NCI-H146 treated with DMSO at 0.1 percent for 48 hours (cell line): ENCODE measurements at regions not wholly inside any gene's neighbourhood (a gene's known extent, or its start where the extent isn't known, plus 50 kb on each side); places are given as distances from the start of the nearest gene placed in this dataset.

Experiments used
- DNase-seq: peaks from one replicate; lab custom pipeline; 2025; ENCODE audit not compliant: unreplicated experiment; lab: John Stamatoyannopoulos, UW

DNA sequence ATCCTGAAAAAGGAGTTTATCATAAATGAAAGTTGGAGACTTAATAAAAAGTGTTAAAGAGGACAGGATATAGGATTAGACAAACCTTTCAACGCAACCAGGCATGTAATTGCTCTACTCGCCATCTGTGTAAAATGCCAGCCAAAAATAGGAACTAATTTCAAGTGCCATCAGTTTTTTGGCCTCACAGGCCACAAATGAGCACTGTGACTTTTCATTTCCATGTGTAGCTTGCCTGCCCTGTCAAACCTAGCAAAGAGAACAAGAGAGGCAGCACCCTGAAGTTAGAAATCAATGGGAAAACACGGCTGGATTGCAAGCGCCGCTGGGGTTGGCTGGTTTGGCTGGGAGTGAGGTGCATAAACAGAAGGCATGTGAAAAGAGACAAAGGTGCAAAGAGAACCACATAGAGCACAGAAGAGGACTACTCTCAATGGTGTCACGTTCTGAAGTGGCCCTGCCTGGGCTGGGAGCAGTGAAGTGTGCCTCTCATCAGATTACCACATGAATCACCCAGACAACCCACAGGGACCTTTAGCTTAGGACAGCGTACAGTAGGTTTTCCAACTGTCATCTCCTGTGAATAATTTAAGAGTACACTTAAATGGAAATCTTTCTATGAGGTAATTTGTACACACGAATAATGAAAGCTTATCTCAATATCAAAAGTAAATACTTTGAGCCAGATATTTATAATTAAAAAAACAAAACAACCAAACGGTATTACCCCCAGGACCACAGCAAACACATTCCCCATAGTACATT is 78.0 kb upstream of the NHSL1 start:
- peak; percentile 91 for DNase-seq

DNA sequence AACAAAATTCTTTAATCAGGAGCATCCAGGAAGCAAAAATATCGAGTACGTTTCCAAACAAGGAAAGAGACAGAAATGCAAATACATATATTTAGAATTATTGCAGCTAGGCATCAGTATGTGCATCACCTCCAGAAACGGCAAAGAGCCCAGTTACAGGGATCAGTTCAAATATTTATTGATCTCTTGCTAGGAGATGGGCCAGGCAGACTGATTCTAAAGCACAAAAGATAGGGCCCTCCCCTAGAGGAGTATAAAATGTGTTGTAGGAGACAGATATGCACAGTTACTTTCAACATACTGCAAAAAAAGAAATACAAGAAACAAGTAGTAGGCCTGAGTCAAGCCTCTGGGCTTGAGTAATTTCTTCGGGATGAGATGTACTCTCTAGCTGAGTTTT is 80.7 kb upstream of the NHSL1 start:
- no peak for DNase-seq

DNA sequence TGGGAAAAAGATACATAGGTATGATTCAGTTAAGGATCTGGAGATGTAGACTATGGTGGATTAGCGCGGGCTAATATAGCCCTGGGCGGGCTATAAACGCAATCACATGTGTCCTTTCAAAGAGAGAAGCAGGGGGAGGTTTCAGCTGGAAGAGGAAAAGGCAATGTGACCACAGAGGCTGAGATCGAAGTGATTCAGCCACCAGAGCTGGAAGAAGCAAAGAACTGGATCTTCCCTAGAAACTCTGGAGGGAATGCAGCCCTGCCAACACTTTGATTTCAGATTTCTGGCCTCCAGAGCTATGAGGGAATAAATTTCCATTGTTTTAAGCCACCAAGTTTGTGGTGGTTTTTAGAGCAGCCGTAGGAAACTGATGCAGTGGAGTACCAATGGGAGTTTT is 81.5 kb upstream of the NHSL1 start:
- DNase-seq, result no peak

DNA sequence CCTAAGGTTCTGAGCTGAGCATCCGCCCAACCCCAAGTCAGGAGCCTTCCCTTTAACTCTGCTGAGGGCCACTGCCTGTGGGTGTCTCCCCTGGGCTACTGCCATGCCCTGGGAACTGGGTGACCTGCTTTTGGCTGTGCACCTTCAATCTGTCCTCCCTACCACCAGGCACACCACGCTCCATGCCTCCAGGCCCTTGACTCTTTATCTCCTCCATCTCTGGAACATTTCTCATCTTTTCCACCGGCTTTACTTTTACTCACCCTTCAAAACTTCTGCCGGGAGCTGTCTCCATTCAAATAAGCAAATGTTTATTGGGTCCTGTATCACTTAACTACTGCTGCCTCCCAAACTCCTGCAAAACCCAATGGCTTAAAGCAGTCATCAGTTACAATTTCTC is 83.3 kb upstream of the NHSL1 start:
- DNase-seq, result no peak

DNA sequence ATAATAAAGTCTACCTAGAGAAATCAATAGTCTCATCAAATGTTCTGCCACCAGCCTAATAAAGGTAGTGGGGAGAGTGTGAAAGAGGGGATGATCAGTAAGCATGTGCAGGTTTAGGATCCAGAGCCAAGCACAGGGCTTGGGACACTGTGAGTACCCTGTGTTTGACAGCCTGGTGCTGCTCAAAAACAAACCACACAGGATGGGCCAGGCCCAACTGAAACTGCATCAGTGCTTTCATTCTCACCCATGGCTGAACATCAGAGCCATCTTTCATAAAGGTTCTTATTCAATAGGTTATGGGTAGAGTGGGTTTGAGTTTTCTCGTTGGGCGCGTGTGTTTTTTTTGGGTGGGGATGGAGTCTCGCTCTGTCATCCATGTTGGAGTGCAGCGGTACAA is 87.3 kb upstream of the NHSL1 start:
- DNase-seq, result no peak

DNA sequence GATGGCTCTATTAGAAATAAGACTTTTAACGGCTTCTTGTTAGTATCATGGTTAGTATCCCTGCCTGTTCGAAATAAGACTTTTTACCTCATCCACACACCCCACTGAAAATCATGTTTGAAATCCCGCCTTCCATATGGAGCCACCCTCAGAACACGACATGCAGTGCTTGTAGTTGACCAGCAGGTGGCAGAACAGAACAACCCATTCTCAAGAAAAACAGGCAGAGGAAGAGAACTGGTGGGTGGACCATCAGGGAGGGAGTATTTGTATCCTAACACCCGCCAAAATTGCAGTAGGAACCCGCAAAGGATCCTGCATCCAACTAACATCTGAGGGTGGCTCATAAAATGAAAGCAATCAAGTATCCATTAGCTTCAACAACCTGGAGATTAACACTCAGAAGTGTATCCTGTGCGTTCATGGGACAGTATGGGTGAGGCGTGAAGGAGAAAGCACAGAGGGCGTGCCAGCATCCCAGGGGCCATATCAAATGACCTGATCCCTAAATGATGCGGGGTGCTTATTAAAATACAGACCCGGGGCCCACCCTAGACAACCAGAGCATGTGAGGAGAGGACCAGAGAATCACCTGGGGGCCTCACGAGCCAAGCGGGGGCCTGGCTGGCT is 89.6 kb upstream of the NHSL1 start:
- peak; percentile 83 for DNase-seq

DNA sequence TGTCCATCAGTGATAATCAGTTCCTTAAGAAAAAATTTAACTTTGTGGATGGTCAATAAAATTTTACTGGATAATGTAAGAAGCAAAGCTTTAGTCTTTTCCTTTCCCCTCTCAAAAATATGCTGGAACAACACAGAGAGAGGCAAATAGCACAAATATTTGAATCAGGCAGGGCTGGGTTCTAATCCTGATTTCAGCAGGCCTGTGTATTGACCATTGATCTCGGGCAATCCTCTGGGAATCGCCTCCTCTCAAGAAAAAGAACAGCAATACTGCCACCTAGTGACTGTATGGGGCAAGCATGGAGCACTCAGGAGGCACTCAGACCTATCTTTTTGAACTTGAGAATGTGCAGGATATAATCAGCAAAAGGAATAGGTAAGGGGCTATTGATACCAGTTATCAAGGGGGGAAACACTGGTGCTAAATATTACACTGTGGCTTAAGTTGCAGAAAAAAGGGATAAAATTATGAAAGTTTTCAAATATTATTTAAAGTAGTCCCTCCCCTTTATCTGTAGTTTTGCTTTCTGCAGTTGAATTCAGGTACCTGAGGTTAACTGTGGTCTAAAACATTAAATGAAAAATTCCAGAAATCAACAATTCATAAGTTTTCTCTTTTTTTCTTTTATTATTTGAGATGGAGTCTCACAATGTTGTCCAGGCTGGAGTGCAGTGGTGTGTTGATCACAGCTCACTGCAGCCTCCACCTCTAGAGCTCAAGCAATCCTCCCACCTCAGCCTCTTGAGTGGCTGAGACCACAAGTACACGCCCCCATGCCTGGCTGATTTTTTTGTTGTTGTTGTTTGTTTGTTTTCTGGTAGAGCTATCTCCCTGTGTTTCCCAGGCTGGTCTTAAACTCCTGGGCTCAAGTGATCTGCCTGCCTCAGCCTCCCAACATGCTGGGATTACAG is 91.8 kb upstream of the NHSL1 start:
- DNase-seq, result peak; percentile 83

DNA sequence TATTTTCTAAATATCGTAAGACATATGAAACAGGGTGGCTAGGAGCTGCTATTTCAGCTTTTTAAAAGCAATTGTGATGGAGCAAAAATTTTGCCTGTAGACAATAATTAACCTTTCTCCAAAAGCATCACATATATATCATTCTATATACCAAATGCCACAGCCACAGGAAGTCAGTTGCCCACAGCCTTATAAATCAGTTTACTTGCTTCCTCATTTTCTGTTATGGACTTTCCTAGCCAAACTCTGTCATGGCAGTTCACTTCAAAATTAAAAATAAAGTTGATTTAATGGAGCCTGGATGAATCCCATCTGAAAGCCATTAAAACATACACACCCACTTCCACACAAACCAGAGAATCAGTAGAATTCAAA is 93.4 kb upstream of the NHSL1 start:
- DNase-seq, result no peak

DNA sequence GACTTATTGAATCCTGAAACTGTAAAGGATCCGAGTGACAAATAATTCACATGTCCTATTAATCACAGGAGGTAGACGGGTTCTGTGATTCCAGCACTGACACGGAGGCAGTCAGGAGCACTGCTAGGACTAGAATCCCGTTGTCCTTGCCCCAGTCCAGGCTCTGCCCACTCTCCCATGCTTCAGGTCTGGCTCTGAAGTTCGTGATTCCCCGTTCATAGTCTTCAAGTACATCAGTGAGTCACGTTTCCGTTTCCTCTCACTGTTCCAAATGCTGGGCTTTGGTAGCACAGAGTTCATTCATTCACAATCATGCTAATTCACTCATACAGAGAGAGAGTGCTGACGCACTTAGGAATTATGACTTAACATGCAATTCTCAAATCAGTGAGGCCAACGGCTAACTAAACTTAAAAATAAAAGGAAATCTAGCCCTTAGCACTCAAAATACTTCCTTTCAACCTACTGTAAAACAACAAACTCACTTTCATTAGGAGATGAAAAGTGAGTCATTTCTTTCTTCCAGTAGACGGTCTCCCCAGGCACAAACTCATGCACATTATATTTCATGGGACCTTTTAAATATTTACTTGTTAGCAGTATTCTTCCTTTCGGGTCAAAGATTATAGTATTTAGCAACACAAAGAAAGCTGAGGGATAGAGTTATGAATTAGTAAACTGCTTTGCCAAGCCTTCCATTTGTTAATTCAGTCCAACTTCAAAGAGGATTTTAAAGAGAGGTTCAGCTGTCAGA is 94.0 kb upstream of the NHSL1 start:
- no peak for DNase-seq

DNA sequence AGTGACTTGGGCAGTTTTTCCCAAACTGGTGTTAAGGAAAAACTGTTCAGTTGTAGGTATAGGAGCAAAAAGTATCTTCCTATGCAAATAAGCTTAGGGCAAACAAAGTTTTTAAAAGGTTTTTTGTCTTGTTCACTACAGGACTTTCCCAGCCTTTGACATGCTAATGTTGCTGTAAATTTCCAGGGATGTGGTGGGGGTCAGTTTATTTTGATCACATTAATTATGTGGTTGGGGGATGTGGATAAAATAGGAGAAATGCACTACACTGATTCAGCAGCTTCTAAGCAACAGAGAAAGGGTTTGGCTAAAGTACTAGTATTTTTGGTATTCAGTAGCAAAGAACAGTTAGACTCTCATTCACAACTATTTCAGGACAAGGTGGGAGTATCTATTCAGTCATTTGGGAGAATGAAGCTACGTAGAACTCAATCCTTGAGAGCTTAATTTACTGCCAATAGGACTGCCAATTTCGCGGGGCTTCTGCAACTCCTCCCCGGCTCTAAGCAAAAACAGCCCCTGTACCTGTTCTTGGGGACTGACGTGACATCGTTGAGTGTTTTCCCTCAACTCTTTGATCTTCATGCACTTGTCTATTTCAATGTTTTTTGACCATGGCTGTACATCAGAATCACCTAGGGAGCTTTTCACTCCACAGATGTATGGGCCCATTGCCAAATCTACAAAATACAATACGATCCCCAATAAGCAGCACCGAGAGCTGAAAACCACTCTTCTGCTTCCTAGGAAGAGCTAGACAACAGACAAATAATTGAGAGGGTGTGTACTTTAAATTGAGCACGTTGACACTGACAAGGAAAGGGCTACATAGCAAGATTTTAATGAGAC is 94.8 kb upstream of the NHSL1 start:
- DNase-seq, result no peak

DNA sequence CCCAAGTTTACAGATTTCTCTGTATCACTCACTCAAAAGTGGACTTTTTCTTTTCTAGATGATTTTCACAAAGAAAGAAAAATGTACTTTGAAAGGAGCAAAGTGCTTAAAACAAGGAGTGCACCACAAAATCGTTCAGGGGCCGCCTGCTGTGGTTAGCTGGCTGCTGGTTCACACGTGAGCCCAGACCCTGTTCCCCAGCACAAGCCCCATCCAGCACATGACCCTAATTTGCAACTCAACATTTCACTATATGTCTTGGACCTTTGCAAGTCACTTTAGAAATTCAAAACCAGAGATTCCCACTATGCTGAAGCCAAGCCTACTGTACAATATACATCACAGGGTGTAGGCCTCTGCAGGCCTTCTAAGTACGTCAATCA is 95.5 kb upstream of the NHSL1 start:
- DNase-seq, result no peak

DNA sequence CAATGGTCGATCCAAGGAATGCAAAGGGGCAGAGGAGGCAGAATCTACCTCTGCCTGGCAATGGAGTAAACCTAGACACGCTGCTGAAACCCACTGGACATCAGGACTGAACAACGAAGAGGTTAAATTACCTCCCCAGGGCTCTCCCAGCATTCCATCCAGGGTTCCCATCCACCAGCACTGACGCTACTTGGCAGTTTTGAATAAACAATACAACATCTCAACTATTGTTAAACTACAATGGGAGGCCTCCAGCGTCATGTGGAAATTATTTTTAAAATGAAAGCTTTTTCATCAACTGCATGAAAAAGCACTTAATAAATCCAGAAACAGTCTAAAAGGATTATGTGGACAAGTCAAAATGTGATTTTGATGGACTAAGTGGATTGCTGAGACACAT is 96.8 kb upstream of the NHSL1 start:
- DNase-seq, result no peak

DNA sequence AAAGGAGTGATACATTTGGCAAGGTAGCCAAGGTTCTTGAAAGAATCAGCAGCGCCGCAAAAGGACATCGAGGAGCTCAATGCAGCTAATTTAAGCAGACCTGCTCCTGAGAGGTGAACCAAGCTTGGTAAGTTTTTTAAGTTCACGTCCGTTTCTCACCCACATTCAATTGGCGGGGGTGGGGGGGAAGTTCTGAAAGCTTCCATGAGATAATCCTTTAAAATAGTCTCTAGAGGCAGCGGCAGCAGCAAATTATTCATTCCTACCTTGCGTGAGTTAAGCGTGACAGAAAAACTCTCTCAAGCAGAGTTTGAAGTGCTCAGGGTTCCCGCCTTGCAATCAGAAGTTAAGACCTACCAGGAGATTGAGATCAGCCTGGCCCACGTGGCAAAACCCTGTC is 97.3 kb upstream of the NHSL1 start:
- no peak for DNase-seq

DNA sequence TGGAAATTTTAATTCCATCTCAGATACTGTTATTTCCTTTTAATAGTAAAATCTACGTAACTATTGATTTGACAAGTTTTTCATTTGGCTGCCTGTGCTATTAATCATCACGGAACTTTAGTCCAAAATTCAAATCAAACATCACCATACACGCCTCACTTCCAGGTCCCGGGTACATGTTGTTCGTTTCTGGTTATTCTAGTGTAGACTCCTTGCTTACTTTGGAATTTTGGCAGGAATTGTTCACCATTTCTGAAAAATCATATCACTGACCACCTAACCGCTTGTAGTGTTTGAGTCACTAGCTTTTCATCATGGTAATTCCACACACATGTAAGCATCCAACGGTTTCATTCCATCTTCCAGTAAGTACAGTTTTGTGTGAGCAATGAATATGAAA is 98.0 kb upstream of the NHSL1 start:
- DNase-seq, result no peak

DNA sequence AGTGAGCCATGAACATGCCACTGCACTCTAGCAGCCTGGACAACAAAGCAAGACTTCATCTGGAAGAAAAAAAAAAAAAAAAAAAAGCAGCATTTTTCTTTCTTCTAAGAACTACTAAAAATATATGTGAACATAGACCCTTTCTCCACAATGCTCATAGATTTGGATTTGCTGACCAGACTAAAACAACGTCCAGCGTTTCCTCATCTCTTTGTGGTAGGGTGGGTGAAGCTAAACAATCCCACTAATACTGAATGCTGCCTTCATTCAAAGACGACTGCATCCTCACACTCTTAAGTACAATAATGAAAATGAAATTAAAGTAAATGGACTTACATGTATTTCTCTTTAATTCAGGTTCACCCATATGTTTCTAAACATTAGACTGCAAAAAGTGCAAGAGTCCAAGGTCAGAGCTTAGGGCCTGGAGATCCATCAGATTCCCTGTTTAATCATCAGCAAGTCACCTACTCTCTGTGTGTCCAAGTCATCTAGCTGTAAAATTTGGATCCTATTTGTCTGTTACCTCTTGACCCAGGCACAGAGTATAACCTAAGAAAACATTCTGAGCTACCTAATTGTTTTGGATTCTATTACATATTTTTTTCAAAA is 99.4 kb upstream of the NHSL1 start:
- DNase-seq, result no peak

DNA sequence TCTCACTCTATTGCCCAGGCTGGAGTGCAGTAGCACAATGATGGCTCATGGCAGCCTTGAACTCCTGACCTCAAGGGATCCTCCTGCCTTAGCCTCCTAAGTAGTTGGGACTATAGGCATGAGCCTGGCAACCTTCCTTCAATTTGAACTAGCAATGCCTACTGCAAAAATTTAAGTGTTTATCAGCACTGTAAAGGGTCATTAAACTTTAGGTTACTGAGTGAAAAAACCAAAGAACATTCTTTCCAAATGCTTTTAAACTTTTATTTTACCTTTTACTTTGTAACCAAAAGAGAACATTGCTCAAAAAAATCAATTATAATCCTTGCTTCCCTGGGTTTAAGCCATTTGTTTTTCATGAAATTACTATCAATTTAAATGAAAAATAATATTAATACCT is 101.0 kb upstream of the NHSL1 start:
- no peak for DNase-seq

DNA sequence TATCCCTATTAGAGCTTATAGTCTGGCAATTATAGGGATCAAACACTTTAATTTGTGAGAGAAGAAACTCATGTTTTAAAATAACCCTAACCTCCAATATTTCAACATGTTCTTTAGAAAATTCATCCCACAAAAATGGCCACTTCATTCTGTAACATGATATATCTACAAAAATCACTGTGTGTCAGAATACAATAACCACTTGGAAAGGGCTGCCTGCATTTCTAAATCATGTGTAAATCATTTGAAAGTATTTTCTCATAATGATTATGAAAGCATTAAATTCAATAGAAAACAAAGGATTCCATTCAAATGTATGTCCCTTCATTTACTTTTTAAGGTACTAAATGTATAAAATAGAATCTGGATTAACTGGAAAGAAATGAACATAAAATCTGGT is 101.4 kb upstream of the NHSL1 start:
- no peak for DNase-seq

DNA sequence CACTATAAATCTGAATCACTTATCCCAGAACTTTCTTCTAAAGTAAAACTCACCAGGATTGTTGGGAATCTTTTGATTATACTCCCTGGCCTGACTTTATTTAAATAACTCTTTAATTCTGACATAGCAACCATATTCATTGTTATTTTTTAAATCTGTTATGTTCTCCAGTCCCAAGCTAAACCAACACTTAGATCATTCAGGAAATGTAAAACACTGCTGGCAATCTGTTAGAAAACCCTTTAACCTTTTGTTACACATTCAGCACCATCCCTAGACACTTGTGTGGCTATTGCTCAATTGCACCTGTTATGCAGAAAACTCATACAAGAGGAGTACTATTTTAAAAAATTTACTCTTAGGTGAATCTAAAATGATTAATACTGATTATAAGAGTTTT is 101.8 kb upstream of the NHSL1 start:
- no peak for DNase-seq

DNA sequence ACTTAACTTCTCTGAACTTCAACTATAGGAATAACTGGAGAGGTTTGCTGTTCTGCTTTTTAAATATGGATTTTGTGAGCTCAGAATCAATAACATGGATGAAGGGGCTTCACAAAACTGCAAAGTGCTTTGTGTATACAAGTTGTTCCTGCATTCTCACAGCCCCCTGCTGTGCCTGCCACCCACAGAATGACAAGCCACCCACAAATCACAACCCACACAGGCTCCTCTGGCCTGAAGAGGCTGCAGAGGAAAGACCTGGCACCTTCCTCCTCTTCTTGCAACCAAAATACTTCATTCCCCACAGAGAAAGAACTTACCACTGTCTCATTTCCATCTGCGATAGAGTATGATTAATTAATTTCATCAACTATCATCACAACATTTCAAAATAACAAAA is 106.7 kb upstream of the NHSL1 start:
- DNase-seq, result no peak
